ENCODE measurements at regions not wholly inside any gene's neighbourhood (a gene's known extent, or its start where the extent isn't known, plus 50 kb on each side); places are given as distances from the start of the nearest gene placed in this dataset.
"Not testable (repeated sequence)": the region's sequence is repeated elsewhere in the genome, so short reads cannot be mapped to it uniquely, and the experiment has no call there.

DNA sequence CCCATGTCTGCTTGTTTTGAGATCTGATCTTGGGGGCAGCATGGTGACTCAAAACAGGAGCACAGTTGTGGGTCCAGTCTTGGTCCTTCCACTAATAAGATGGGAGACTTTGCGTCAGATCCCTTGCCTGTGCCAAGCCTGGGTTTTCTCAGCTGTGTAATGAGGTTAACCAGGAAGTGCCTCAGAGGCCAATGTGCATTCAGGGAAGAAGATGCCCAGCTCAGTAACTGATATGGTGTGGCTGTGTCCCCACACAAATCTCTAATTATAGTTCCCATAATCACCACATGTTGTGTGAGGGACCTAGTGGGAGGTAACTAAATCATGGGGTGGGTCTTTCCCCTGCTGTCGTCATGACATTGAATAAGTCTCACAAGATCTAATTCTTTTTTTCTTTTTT is 107.1 kb upstream of the ALDH3B2 start:
- TF ChIP-seq POLR2AphosphoS5 (IDR thresholded peaks at IDR 0.05; ENCODE audit: low read depth, low read length); SIN3A (IDR thresholded peaks at IDR 0.05; ENCODE audit: borderline replicate concordance, insufficient read depth, low read depth, low read length); TCF7L2 (IDR thresholded peaks at IDR 0.05; ENCODE audit: low read depth, low read length): not testable (repeated sequence)
- TF ChIP-seq, protein P1, sequence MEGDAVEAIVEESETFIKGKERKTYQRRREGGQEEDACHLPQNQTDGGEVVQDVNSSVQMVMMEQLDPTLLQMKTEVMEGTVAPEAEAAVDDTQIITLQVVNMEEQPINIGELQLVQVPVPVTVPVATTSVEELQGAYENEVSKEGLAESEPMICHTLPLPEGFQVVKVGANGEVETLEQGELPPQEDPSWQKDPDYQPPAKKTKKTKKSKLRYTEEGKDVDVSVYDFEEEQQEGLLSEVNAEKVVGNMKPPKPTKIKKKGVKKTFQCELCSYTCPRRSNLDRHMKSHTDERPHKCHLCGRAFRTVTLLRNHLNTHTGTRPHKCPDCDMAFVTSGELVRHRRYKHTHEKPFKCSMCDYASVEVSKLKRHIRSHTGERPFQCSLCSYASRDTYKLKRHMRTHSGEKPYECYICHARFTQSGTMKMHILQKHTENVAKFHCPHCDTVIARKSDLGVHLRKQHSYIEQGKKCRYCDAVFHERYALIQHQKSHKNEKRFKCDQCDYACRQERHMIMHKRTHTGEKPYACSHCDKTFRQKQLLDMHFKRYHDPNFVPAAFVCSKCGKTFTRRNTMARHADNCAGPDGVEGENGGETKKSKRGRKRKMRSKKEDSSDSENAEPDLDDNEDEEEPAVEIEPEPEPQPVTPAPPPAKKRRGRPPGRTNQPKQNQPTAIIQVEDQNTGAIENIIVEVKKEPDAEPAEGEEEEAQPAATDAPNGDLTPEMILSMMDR (IDR thresholded peaks at IDR 0.05), result not testable (repeated sequence)
- TF ChIP-seq, protein P2, sequence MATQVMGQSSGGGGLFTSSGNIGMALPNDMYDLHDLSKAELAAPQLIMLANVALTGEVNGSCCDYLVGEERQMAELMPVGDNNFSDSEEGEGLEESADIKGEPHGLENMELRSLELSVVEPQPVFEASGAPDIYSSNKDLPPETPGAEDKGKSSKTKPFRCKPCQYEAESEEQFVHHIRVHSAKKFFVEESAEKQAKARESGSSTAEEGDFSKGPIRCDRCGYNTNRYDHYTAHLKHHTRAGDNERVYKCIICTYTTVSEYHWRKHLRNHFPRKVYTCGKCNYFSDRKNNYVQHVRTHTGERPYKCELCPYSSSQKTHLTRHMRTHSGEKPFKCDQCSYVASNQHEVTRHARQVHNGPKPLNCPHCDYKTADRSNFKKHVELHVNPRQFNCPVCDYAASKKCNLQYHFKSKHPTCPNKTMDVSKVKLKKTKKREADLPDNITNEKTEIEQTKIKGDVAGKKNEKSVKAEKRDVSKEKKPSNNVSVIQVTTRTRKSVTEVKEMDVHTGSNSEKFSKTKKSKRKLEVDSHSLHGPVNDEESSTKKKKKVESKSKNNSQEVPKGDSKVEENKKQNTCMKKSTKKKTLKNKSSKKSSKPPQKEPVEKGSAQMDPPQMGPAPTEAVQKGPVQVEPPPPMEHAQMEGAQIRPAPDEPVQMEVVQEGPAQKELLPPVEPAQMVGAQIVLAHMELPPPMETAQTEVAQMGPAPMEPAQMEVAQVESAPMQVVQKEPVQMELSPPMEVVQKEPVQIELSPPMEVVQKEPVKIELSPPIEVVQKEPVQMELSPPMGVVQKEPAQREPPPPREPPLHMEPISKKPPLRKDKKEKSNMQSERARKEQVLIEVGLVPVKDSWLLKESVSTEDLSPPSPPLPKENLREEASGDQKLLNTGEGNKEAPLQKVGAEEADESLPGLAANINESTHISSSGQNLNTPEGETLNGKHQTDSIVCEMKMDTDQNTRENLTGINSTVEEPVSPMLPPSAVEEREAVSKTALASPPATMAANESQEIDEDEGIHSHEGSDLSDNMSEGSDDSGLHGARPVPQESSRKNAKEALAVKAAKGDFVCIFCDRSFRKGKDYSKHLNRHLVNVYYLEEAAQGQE (IDR thresholded peaks at IDR 0.05; ENCODE audit: insufficient read depth in 1 of 2, low read depth in 2 of 2, low read length in 1 of 2), result not testable (repeated sequence)

Measured in Panc1 (cell line).